ENCODE measurements at regions not wholly inside any gene's neighbourhood (a gene's known extent, or its start where the extent isn't known, plus 50 kb on each side); places are given as distances from the start of the nearest gene placed in this dataset.

- TF ChIP-seq EZH2 (IDR thresholded peaks at IDR 0.05; ENCODE audit: borderline replicate concordance, insufficient read depth, low read depth, low read length, poor library complexity, severe bottlenecking) (no peak), CTCF (IDR thresholded peaks at IDR 0.05) (no peak)
Measured at GRCh38 chr9:12014488-12014887, 678.7 kb upstream of the TYRP1 start.

Measured in B cell (primary cell).